H9 (cell line): ENCODE measurements at regions not wholly inside any gene's neighbourhood (a gene's known extent, or its start where the extent isn't known, plus 50 kb on each side); places are given as distances from the start of the nearest gene placed in this dataset.

ENCODE experiments used
- DNase-seq: peaks from one replicate; pipeline ENCODE4 v3.0.0-alpha.2; 2017
- H2AFZ ChIP-seq: one replicate; pipeline ENCODE4 v1.6.1; 2013; ENCODE audit warnings: mild to moderate bottlenecking, low read length, control low read depth, moderate library complexity
- H2AK5ac ChIP-seq: 2 replicates; pipeline ENCODE4 v1.6.1; 2013; ENCODE audit warnings: low read length, control low read depth, mixed read lengths; ENCODE audit not compliant: insufficient read length
- H2BK120ac ChIP-seq: one replicate; pipeline ENCODE4 v1.6.1; 2013; ENCODE audit warnings: low read depth, mild to moderate bottlenecking, low read length, control low read depth, inconsistent platforms; ENCODE audit not compliant: poor library complexity, severe bottlenecking
- H2BK12ac ChIP-seq: 2 replicates; pipeline ENCODE4 v1.6.1; 2013; ENCODE audit warnings: low read length, control low read depth, mixed read lengths, low read depth; ENCODE audit not compliant: insufficient read length
- H2BK15ac ChIP-seq: 2 replicates; pipeline ENCODE4 v1.6.1; 2013; ENCODE audit warnings: low read depth, low read length, control low read depth
- H2BK20ac ChIP-seq: one replicate; pipeline ENCODE4 v1.6.1; 2013; ENCODE audit warnings: low read depth, mild to moderate bottlenecking, low read length, control low read depth, inconsistent platforms; ENCODE audit not compliant: poor library complexity, severe bottlenecking
- H2BK5ac ChIP-seq: 2 replicates; pipeline ENCODE4 v1.6.1; 2013; ENCODE audit warnings: low read length, control low read depth, mixed read lengths; ENCODE audit not compliant: insufficient read length
- H3K14ac ChIP-seq: 2 replicates; pipeline ENCODE4 v1.6.1; 2013; ENCODE audit warnings: low read length, control low read depth; ENCODE audit not compliant: insufficient read depth
- H3K18ac ChIP-seq: 2 replicates; pipeline ENCODE4 v1.6.1; 2013; ENCODE audit warnings: low read depth, mild to moderate bottlenecking, mixed read lengths, low read length, control low read depth; ENCODE audit not compliant: insufficient read length
- H3K23ac ChIP-seq: 2 replicates; pipeline ENCODE4 v1.6.1; 2013; ENCODE audit warnings: low read length, control low read depth, mixed read lengths, low read depth; ENCODE audit not compliant: insufficient read length
- H3K23me2 ChIP-seq: 2 replicates; pipeline ENCODE4 v1.6.1; 2013; ENCODE audit warnings: low read depth, mild to moderate bottlenecking, mixed read lengths, low read length, control low read depth; ENCODE audit not compliant: insufficient read length, poor library complexity, severe bottlenecking
- H3K27ac ChIP-seq: 2 replicates; pipeline ENCODE4 v1.5.1; 2013; ENCODE audit warnings: low read length, control low read depth, mixed read lengths, low read depth; ENCODE audit not compliant: insufficient read length
- H3K27me3 ChIP-seq: 2 replicates; pipeline ENCODE4 v1.6.1; 2013; ENCODE audit warnings: low read length, control low read depth, inconsistent platforms; ENCODE audit not compliant: insufficient read depth
- H3K4ac ChIP-seq: 2 replicates; pipeline ENCODE4 v1.6.1; 2013; ENCODE audit warnings: low read depth, mild to moderate bottlenecking, control low read depth, inconsistent platforms, low read length, moderate library complexity
- H3K4me1 ChIP-seq: 2 replicates; pipeline ENCODE4 v1.6.1; 2013; ENCODE audit warnings: low read length, control low read depth, inconsistent platforms; ENCODE audit not compliant: insufficient read depth
- H3K4me2 ChIP-seq: 2 replicates; pipeline ENCODE4 v1.6.1; 2013; ENCODE audit warnings: low read length, control low read depth, mixed read lengths; ENCODE audit not compliant: insufficient read length, insufficient read depth
- H3K56ac ChIP-seq: 2 replicates; pipeline ENCODE4 v1.6.1; 2013; ENCODE audit warnings: low read depth, mild to moderate bottlenecking, mixed read lengths, low read length, control low read depth; ENCODE audit not compliant: insufficient read length
- H3K79me1 ChIP-seq: 2 replicates; pipeline ENCODE4 v1.6.1; 2013; ENCODE audit warnings: low read depth, mild to moderate bottlenecking, moderate library complexity, low read length, control low read depth, inconsistent platforms; ENCODE audit not compliant: insufficient read depth, poor library complexity, severe bottlenecking
- H3K79me2 ChIP-seq: 2 replicates; pipeline ENCODE4 v1.6.1; 2013; ENCODE audit warnings: low read length, control low read depth, inconsistent platforms; ENCODE audit not compliant: insufficient read depth
- H3K9ac ChIP-seq: 2 replicates; pipeline ENCODE4 v1.6.1; 2013; ENCODE audit warnings: low read length, control low read depth, mixed read lengths; ENCODE audit not compliant: insufficient read length; ENCODE audit errors: extremely low read depth
- H3K9me3 ChIP-seq: one replicate; pipeline ENCODE4 v1.6.1; 2013; ENCODE audit warnings: low read depth, low read length, inconsistent platforms; ENCODE audit not compliant: control insufficient read depth
- H3T11ph ChIP-seq: one replicate; pipeline ENCODE4 v1.6.1; 2013; ENCODE audit warnings: mild to moderate bottlenecking, low read length, control low read depth, inconsistent platforms
- H4K20me1 ChIP-seq: one replicate; pipeline ENCODE4 v1.6.1; 2013; ENCODE audit not compliant: control insufficient read depth, insufficient read length, insufficient read depth
- H4K5ac ChIP-seq: 2 replicates; pipeline ENCODE4 v1.6.1; 2013; ENCODE audit warnings: low read depth, mild to moderate bottlenecking, mixed read lengths, low read length, control low read depth; ENCODE audit not compliant: insufficient read length
- H4K8ac ChIP-seq: replicated peaks from 2 replicates; pipeline ENCODE4 v1.6.1; 2013; ENCODE audit warnings: low read length, control low read depth, mixed read lengths, low read depth; ENCODE audit not compliant: insufficient read length
- H4K91ac ChIP-seq: 2 replicates; pipeline ENCODE4 v1.6.1; 2013; ENCODE audit warnings: low read depth, mild to moderate bottlenecking, moderate library complexity, mixed read lengths, low read length, control low read depth; ENCODE audit not compliant: insufficient read length
- H3K27ac Mint-ChIP-seq, 3 experiments: 2 replicates in 2 of 3; 3 replicates in 1 of 3; pipeline ENCODE4 v1.8.0; 2020 to 2021; ENCODE audit warnings: mixed read lengths in 3 of 3, mild to moderate bottlenecking in 1 of 3, moderate library complexity in 1 of 3
- H3K27me3 Mint-ChIP-seq: 2 replicates; pipeline ENCODE4 v1.8.0; 2021; ENCODE audit warnings: low read depth, mild to moderate bottlenecking, moderate library complexity, mixed read lengths
- H3K36me3 Mint-ChIP-seq, 3 experiments: 2 replicates in 2 of 3; 3 replicates in 1 of 3; pipeline ENCODE4 v1.8.0; 2020 to 2021; ENCODE audit warnings: low read depth in 3 of 3, mixed read lengths in 3 of 3; ENCODE audit not compliant: insufficient read depth in 1 of 3
- H3K4me1 Mint-ChIP-seq, 2 experiments: 2 replicates each; pipeline ENCODE4 v1.8.0; 2020; ENCODE audit warnings: mixed read lengths in 2 of 2
- H3K4me3 Mint-ChIP-seq, 2 experiments: 2 replicates in 1 of 2; 3 replicates in 1 of 2; pipeline ENCODE4 v1.8.0; 2020 to 2021; ENCODE audit warnings: mild to moderate bottlenecking in 2 of 2, mixed read lengths in 2 of 2, moderate library complexity in 1 of 2
- H3K9me3 Mint-ChIP-seq, 2 experiments: 2 replicates in 1 of 2; 3 replicates in 1 of 2; pipeline ENCODE4 v1.8.0; 2020; ENCODE audit warnings: mild to moderate bottlenecking in 2 of 2, mixed read lengths in 2 of 2, moderate library complexity in 1 of 2
- WGBS: extraction: QIAGEN DNeasy Blood & Tissue Kit; methylation state at CpG from one replicate; pipeline ENCODE4 v1.1.7; 2013; ENCODE audit warnings: missing lambda C conversion rate, low lambda C conversion rate, mixed read lengths; ENCODE audit not compliant: insufficient read length; ENCODE audit errors: extremely low coverage; 5-methylcytosine and 5-hydroxymethylcytosine counted together
- TF ChIP-seq, protein P1 (sequence below): fragments of 200-600 bp; sonication (generic); conservative IDR thresholded peaks from 3 replicates; pipeline ENCODE4 v1.8.0; 2021; ENCODE audit warnings: antibody characterized with exemption, mild to moderate bottlenecking

GRCh38 chr5:141783005-141783946, 94.9 kb downstream of the PCDH1 start:
- TF ChIP-seq, protein P1, sequence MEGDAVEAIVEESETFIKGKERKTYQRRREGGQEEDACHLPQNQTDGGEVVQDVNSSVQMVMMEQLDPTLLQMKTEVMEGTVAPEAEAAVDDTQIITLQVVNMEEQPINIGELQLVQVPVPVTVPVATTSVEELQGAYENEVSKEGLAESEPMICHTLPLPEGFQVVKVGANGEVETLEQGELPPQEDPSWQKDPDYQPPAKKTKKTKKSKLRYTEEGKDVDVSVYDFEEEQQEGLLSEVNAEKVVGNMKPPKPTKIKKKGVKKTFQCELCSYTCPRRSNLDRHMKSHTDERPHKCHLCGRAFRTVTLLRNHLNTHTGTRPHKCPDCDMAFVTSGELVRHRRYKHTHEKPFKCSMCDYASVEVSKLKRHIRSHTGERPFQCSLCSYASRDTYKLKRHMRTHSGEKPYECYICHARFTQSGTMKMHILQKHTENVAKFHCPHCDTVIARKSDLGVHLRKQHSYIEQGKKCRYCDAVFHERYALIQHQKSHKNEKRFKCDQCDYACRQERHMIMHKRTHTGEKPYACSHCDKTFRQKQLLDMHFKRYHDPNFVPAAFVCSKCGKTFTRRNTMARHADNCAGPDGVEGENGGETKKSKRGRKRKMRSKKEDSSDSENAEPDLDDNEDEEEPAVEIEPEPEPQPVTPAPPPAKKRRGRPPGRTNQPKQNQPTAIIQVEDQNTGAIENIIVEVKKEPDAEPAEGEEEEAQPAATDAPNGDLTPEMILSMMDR = no peak
- Histone ChIP-seq H2BK12ac (no peak overlapping the region), H3K18ac (no peak overlapping the region), H3K9me3 (no peaks in the 10 kb centered on the region), H4K8ac (no peak overlapping the region), H4K91ac (no peak overlapping the region), H3T11ph (no peak overlapping the region), H4K5ac (no peak overlapping the region), H2BK15ac (no peak overlapping the region), H3K4me1 (peaks cover 1% of the 10 kb centered on the region; the same call in 1 of the 2 replicates), H3K23me2 (no peaks in the 10 kb centered on the region), H3K14ac (no peak overlapping the region), H4K20me1 (no peaks in the 10 kb centered on the region), H3K27me3 (no peaks in the 10 kb centered on the region), H2BK20ac (no peak overlapping the region), H3K4ac (no peak overlapping the region), H3K9ac (no peak overlapping the region), H3K79me1 (no peaks in the 10 kb centered on the region), H2BK5ac (no peak overlapping the region), H3K56ac (no peak overlapping the region), H3K4me2 (no peak overlapping the region), H3K23ac (no peak overlapping the region), H2BK120ac (no peak overlapping the region), H2AFZ (no peak overlapping the region), H3K27ac (no peak overlapping the region), H3K79me2 (no peaks in the 10 kb centered on the region), H2AK5ac (no peak overlapping the region)
- Mint-ChIP-seq H3K36me3 (peaks cover 0 to 1% (median 0%) of the 10 kb centered on the region in 3 experiments; a peak in 1 of 7 replicates), H3K9me3 (no peaks in the 10 kb centered on the region; a peak in 1 of 5 replicates), H3K4me1 (peaks cover 38 to 59% of the 10 kb centered on the region in 2 experiments), H3K4me3 (no peak overlapping the region), H3K27ac (peak overlapping the region in 1 of 3 experiments; percentile 81; a peak in 1 of 7 replicates), H3K27me3 (peaks cover 4% of the 10 kb centered on the region)
- DNase-seq = peak; percentile 47
- no CpG with 5 or more reads among the region's 17 CpGs for WGBS
